ENCODE measurements at regions not wholly inside any gene's neighbourhood (a gene's known extent, or its start where the extent isn't known, plus 50 kb on each side); places are given as distances from the start of the nearest gene placed in this dataset.

DNA sequence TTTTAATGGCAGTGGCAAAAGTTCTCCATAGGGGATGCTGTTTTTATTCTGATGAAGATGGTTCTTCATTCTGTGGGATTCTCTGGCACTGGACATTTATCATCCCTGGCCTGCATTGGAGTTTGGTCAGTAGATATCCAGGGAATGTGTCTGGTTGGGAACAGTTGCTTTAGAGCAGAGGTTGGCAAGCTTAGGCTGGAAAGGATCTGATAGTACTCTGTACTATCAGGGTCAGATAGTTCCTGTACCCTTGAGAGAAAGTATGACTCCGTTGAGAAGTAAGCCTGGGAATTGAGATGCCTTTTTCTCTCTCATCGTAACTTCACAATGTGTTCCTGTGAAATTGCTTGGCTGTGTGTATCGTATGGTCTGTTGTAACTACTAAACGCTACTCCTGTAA is 244.1 kb downstream of the POLR1F start:
- TF ChIP-seq, protein P1, sequence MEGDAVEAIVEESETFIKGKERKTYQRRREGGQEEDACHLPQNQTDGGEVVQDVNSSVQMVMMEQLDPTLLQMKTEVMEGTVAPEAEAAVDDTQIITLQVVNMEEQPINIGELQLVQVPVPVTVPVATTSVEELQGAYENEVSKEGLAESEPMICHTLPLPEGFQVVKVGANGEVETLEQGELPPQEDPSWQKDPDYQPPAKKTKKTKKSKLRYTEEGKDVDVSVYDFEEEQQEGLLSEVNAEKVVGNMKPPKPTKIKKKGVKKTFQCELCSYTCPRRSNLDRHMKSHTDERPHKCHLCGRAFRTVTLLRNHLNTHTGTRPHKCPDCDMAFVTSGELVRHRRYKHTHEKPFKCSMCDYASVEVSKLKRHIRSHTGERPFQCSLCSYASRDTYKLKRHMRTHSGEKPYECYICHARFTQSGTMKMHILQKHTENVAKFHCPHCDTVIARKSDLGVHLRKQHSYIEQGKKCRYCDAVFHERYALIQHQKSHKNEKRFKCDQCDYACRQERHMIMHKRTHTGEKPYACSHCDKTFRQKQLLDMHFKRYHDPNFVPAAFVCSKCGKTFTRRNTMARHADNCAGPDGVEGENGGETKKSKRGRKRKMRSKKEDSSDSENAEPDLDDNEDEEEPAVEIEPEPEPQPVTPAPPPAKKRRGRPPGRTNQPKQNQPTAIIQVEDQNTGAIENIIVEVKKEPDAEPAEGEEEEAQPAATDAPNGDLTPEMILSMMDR (IDR thresholded peaks at IDR 0.05): no peak
- TF ChIP-seq EZH2 (IDR thresholded peaks at IDR 0.05; ENCODE audit: borderline replicate concordance, insufficient read depth, low read depth, low read length, poor library complexity, severe bottlenecking): no peak

Measured in B cell (primary cell).